H1 (cell line): ENCODE measurements at regions not wholly inside any gene's neighbourhood (a gene's known extent, or its start where the extent isn't known, plus 50 kb on each side); places are given as distances from the start of the nearest gene placed in this dataset.
"Not testable (repeated sequence)": the region's sequence is repeated elsewhere in the genome, so short reads cannot be mapped to it uniquely, and the experiment has no call there.

Source experiments
- CTCF ChIA-PET: fragments of 300-600 bp; sonication (Branson Sonifier 250); formaldehyde crosslinking; loops from one replicate; lab custom pipeline; 2021; ENCODE audit not compliant: partially characterized antibody; lab: Charles Lee
- POLR2A ChIA-PET: fragments of 300-600 bp; sonication (Branson Sonifier 250); formaldehyde crosslinking; loops from one replicate; lab custom pipeline; 2021; ENCODE audit warnings: inconsistent platforms; ENCODE audit not compliant: partially characterized antibody; lab: Charles Lee
- DNase-seq, 2 experiments: peaks; one replicate each; pipeline versions ENCODE4 v3.0.0 to v3.0.0-alpha.2; 2010 to 2022; ENCODE audit warnings: low spot score in 2 of 2, low read depth in 1 of 2, mixed read lengths in 1 of 2
- FAIRE-seq: peaks from 2 replicates; lab custom pipeline; 2011; peaks lifted over from hg19 to GRCh38; lab: Jason Lieb, UNC
- H2AFZ ChIP-seq: 2 replicates; pipeline ENCODE4 v1.8.1; 2012; ENCODE audit warnings: low read length, inconsistent platforms
- H2AK5ac ChIP-seq: 2 replicates; pipeline ENCODE4 v1.6.1; 2013; ENCODE audit warnings: low read depth, low read length
- H2BK120ac ChIP-seq: replicated peaks from 2 replicates; pipeline ENCODE3; 2013; ENCODE audit warnings: low read depth, low read length, inconsistent platforms
- H2BK12ac ChIP-seq: 2 replicates; pipeline ENCODE4 v1.6.1; 2013; ENCODE audit warnings: low read depth, low read length
- H2BK15ac ChIP-seq: 2 replicates; pipeline ENCODE4 v1.6.1; 2013; ENCODE audit warnings: low read length
- H2BK20ac ChIP-seq: 2 replicates; pipeline ENCODE4 v1.6.1; 2013; ENCODE audit warnings: low read length
- H2BK5ac ChIP-seq: 2 replicates; pipeline ENCODE4 v1.6.1; 2013; ENCODE audit warnings: low read depth, low read length
- H3K14ac ChIP-seq: 2 replicates; pipeline ENCODE4 v1.6.1; 2013; ENCODE audit warnings: inconsistent platforms; ENCODE audit not compliant: insufficient read length
- H3K18ac ChIP-seq: 2 replicates; pipeline ENCODE4 v1.6.1; 2013; ENCODE audit warnings: low read length; ENCODE audit errors: extremely low read depth
- H3K23ac ChIP-seq: 2 replicates; pipeline ENCODE4 v1.6.1; 2013; ENCODE audit warnings: inconsistent platforms; ENCODE audit not compliant: insufficient read length
- H3K23me2 ChIP-seq: 2 replicates; pipeline ENCODE4 v1.6.1; 2013; ENCODE audit warnings: low read depth, low read length
- H3K27ac ChIP-seq: 2 replicates; pipeline ENCODE4 v1.6.1; 2011; ENCODE audit warnings: low read depth, low read length, inconsistent platforms
- H3K27me3 ChIP-seq, 4 experiments: replicated peaks in 1 of 4; 1 replicate in 1 of 4; 2 replicates in 3 of 4; pipeline versions ENCODE4 v1.6.1 to v1.8.1; 2011 to 2013; ENCODE audit warnings: low read length in 3 of 4, mild to moderate bottlenecking in 3 of 4, inconsistent platforms in 2 of 4, mixed read lengths in 2 of 4, moderate library complexity in 1 of 4; ENCODE audit not compliant: control insufficient read depth in 3 of 4, insufficient read depth in 3 of 4; ENCODE audit errors: extremely low read depth in 1 of 4
- H3K36me3 ChIP-seq, 4 experiments: 2 replicates each; pipeline versions ENCODE4 v1.6.1 to v1.8.1; 2011 to 2013; ENCODE audit warnings: mild to moderate bottlenecking in 4 of 4, low read length in 3 of 4, moderate library complexity in 2 of 4, control low read depth in 1 of 4, inconsistent platforms in 1 of 4; ENCODE audit not compliant: insufficient read depth in 4 of 4, control insufficient read depth in 2 of 4
- H3K4ac ChIP-seq: replicated peaks from 2 replicates; pipeline ENCODE3; 2013; ENCODE audit warnings: low read length, low read depth, mixed read lengths, inconsistent platforms; ENCODE audit not compliant: insufficient read length
- H3K4me1 ChIP-seq, 4 experiments: replicated peaks in 1 of 4; 1 replicate in 1 of 4; 2 replicates in 3 of 4; pipeline versions ENCODE4 v1.6.1 to v1.8.1; 2011 to 2013; ENCODE audit warnings: low read length in 3 of 4, inconsistent platforms in 2 of 4, mixed read lengths in 1 of 4; ENCODE audit not compliant: insufficient read depth in 4 of 4, control insufficient read depth in 3 of 4
- H3K4me2 ChIP-seq, 2 experiments: 2 replicates each; pipeline versions ENCODE4 v1.6.1 to v1.8.1; 2011 to 2013; ENCODE audit warnings: low read depth in 2 of 2, low read length in 2 of 2, control low read depth in 1 of 2, inconsistent platforms in 1 of 2, mild to moderate bottlenecking in 1 of 2; ENCODE audit not compliant: insufficient read depth in 1 of 2
- H3K4me3 ChIP-seq, 4 experiments: fragments of 200-600, 300-600 bp in 1 of 4; sonication (generic), shearing (Covaris generic), sonication (Bioruptor Twin) in 1 of 4; 2 replicates each; pipeline versions ENCODE4 v1.5.1 to v1.8.1; 2011 to 2016; ENCODE audit warnings: low read length in 4 of 4, low read depth in 3 of 4, control low read depth in 2 of 4, inconsistent platforms in 2 of 4, mild to moderate bottlenecking in 2 of 4, mixed read lengths in 1 of 4, moderate library complexity in 1 of 4; ENCODE audit not compliant: insufficient read depth in 2 of 4; ENCODE audit errors: extremely low read depth in 1 of 4
- H3K56ac ChIP-seq: replicated peaks from 2 replicates; pipeline ENCODE3; 2013; ENCODE audit warnings: low read depth, mild to moderate bottlenecking, mixed read lengths, low read length, inconsistent platforms; ENCODE audit not compliant: insufficient read length
- H3K79me1 ChIP-seq: 2 replicates; pipeline ENCODE4 v1.6.1; 2013; ENCODE audit warnings: low read depth, low read length, control low read depth
- H3K79me2 ChIP-seq, 2 experiments: 2 replicates each; pipeline versions ENCODE4 v1.6.1 to v1.8.1; 2012 to 2013; ENCODE audit warnings: low read length in 2 of 2, mild to moderate bottlenecking in 2 of 2, inconsistent platforms in 1 of 2; ENCODE audit not compliant: insufficient read depth in 2 of 2, control insufficient read depth in 1 of 2
- H3K9ac ChIP-seq, 4 experiments: replicated peaks in 1 of 4; 1 replicate in 1 of 4; 2 replicates in 3 of 4; pipeline versions ENCODE4 v1.6.1 to v1.8.1; 2011 to 2013; ENCODE audit warnings: low read depth in 3 of 4, low read length in 3 of 4, control low read depth in 2 of 4, mild to moderate bottlenecking in 2 of 4, moderate library complexity in 2 of 4, inconsistent platforms in 1 of 4; ENCODE audit errors: extremely low read depth in 1 of 4
- H3K9me3 ChIP-seq, 2 experiments: 2 replicates each; pipeline versions ENCODE4 v1.6.1 to v1.8.1; 2012 to 2013; ENCODE audit warnings: mild to moderate bottlenecking in 2 of 2, moderate library complexity in 2 of 2, control low read depth in 1 of 2, inconsistent platforms in 1 of 2, low read depth in 1 of 2, low read length in 1 of 2, mixed read lengths in 1 of 2; ENCODE audit not compliant: insufficient read depth in 2 of 2
- H4K20me1 ChIP-seq, 2 experiments: replicated peaks in 1 of 2; 2 replicates each; pipeline versions ENCODE3 to v1.8.1; 2011 to 2013; ENCODE audit warnings: inconsistent platforms in 2 of 2, low read length in 2 of 2, mild to moderate bottlenecking in 1 of 2; ENCODE audit not compliant: insufficient read depth in 2 of 2, control insufficient read depth in 1 of 2
- H4K5ac ChIP-seq: 2 replicates; pipeline ENCODE4 v1.6.1; 2013; ENCODE audit warnings: low read length, low read depth, mixed read lengths, inconsistent platforms; ENCODE audit not compliant: insufficient read length
- H4K8ac ChIP-seq: 2 replicates; pipeline ENCODE4 v1.8.0; 2013; ENCODE audit warnings: mild to moderate bottlenecking, moderate library complexity, low read length, inconsistent platforms; ENCODE audit not compliant: insufficient read depth; ENCODE audit errors: extremely low read depth
- H4K91ac ChIP-seq: replicated peaks from 2 replicates; pipeline ENCODE3; 2013; ENCODE audit warnings: low read length, mixed read lengths, inconsistent platforms; ENCODE audit not compliant: insufficient read length
- WGBS, 2 experiments: shearing (Covaris generic) in 1 of 2; methylation state at CpG; one replicate each; pipeline versions ENCODE4 v1.1.6 to v1.1.7; 2013 to 2015; ENCODE audit warnings: low lambda C conversion rate in 2 of 2, mixed read lengths in 2 of 2, inconsistent platforms in 1 of 2, low coverage in 1 of 2, missing lambda C conversion rate in 1 of 2; ENCODE audit not compliant: insufficient replicate concordance in 2 of 2, insufficient coverage in 1 of 2, insufficient read length in 1 of 2; ENCODE audit errors: extremely low coverage in 1 of 2, missing lambda C conversion rate in 1 of 2; 5-methylcytosine and 5-hydroxymethylcytosine counted together

DNA sequence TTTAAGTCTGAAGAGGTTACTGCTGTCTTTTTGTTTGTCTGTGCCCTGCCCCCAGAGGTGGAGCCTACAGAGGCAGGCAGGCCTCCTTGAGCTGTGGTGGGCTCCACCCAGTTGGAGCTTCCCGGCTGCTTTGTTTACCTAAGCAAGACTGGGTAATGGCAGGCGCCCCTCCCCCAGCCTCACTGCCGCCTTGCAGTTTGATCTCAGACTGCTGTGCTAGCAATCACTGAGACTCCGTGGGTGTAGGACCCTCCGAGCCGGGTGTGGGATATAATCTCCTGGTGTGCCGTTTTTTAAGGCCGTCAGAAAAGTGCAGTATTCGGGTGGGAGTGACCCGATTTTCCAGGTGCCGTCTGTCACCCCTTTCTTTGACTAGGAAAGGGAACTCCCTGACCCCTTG, 499.3 kb upstream of the GRAMD2B start:
- H3K79me1 ChIP-seq, H3K36me3 ChIP-seq, H3K4me2 ChIP-seq, H3K9ac ChIP-seq, H3K27me3 ChIP-seq, H2AK5ac ChIP-seq, H3K23me2 ChIP-seq, H3K18ac ChIP-seq, H3K4me3 ChIP-seq, H4K20me1 ChIP-seq, H3K27ac ChIP-seq, H2BK15ac ChIP-seq, H2BK5ac ChIP-seq, DNase-seq, POLR2A ChIA-PET, H3K14ac ChIP-seq, FAIRE-seq, H2BK120ac ChIP-seq, H3K4me1 ChIP-seq, H3K79me2 ChIP-seq, H4K91ac ChIP-seq, H4K8ac ChIP-seq, H4K5ac ChIP-seq, H2BK20ac ChIP-seq, H3K4ac ChIP-seq, CTCF ChIA-PET, H3K23ac ChIP-seq, H2AFZ ChIP-seq, H3K56ac ChIP-seq, H2BK12ac ChIP-seq: not testable (repeated sequence)
- peaks cover 10 to 16% of the 10 kb centered on the region in 2 experiments for H3K9me3 ChIP-seq
- 95% methylated on average over 8 of the region's 11 CpGs; no CpG with 5 or more reads in 1 of the 2 experiments for WGBS, 2 experiments
